SIG-M5 (cell line): ENCODE measurements at regions not wholly inside any gene's neighbourhood (a gene's known extent, or its start where the extent isn't known, plus 50 kb on each side); places are given as distances from the start of the nearest gene placed in this dataset.

Source experiments
- DNase-seq: peaks from one replicate; lab custom pipeline; 2025; lab: John Stamatoyannopoulos, UW

- no peak for DNase-seq
These were observed 238.0 kb upstream of the FGGY start for GRCh38 chr1:59058665-59059439.

GRCh38 chr1:59061876-59062275 lies 235.0 kb upstream of the FGGY start:
- no peak for DNase-seq

GRCh38 chr1:59062743-59063142 lies 234.2 kb upstream of the FGGY start:
- no peak for DNase-seq

GRCh38 chr1:59063501-59063900 lies 233.4 kb upstream of the FGGY start:
- DNase-seq, result no peak

- no peak for DNase-seq
These were observed 232.3 kb upstream of the FGGY start for GRCh38 chr1:59064592-59064991.

- DNase-seq, result no peak
These were observed 230.7 kb upstream of the FGGY start for GRCh38 chr1:59066236-59066635.

- DNase-seq, result no peak
These were observed 226.3 kb upstream of the FGGY start for GRCh38 chr1:59070610-59071009.

GRCh38 chr1:59071289-59071688 lies 225.6 kb upstream of the FGGY start:
- peak; percentile 48 for DNase-seq

- DNase-seq, result no peak
These were observed 224.9 kb upstream of the FGGY start for GRCh38 chr1:59071876-59072582.

GRCh38 chr1:59072583-59072947 lies 224.3 kb upstream of the FGGY start:
- no peak for DNase-seq

- DNase-seq, result no peak
These were observed 222.3 kb upstream of the FGGY start for GRCh38 chr1:59074598-59074997.

- no peak for DNase-seq
These were observed 221.9 kb upstream of the FGGY start for GRCh38 chr1:59075021-59075420.

- DNase-seq, result no peak
These were observed 220.3 kb upstream of the FGGY start for GRCh38 chr1:59076612-59077011.

- no peak for DNase-seq
These were observed 219.3 kb upstream of the FGGY start for GRCh38 chr1:59077466-59078069.

- no peak for DNase-seq
These were observed 218.7 kb upstream of the FGGY start for GRCh38 chr1:59078070-59078800.

- no peak for DNase-seq
These were observed 218.0 kb upstream of the FGGY start for GRCh38 chr1:59078866-59079265.

GRCh38 chr1:59079434-59080140 lies 217.3 kb upstream of the FGGY start:
- DNase-seq, result no peak

- no peak for DNase-seq
These were observed 215.7 kb upstream of the FGGY start for GRCh38 chr1:59081181-59081580.

- no peak for DNase-seq
These were observed 215.1 kb upstream of the FGGY start for GRCh38 chr1:59081795-59082194.

- DNase-seq, result no peak
These were observed 212.7 kb upstream of the FGGY start for GRCh38 chr1:59083946-59084865.

GRCh38 chr1:59085101-59085500 lies 211.8 kb upstream of the FGGY start:
- DNase-seq, result no peak
